ENCODE measurements at regions not wholly inside any gene's neighbourhood (a gene's known extent, or its start where the extent isn't known, plus 50 kb on each side); places are given as distances from the start of the nearest gene placed in this dataset.

- peaks cover 8% of the 10 kb centered on the region for H3K9me3 Mint-ChIP-seq
- H3K27ac Mint-ChIP-seq, result no peak overlapping the region
- intact Hi-C loops (cut with DNase I, micrococcal nuclease), result no loop called here
- ATAC-seq (ENCODE audit: poor library complexity) (no peak), DNase-seq (no peak)
- TF ChIP-seq, protein P1, sequence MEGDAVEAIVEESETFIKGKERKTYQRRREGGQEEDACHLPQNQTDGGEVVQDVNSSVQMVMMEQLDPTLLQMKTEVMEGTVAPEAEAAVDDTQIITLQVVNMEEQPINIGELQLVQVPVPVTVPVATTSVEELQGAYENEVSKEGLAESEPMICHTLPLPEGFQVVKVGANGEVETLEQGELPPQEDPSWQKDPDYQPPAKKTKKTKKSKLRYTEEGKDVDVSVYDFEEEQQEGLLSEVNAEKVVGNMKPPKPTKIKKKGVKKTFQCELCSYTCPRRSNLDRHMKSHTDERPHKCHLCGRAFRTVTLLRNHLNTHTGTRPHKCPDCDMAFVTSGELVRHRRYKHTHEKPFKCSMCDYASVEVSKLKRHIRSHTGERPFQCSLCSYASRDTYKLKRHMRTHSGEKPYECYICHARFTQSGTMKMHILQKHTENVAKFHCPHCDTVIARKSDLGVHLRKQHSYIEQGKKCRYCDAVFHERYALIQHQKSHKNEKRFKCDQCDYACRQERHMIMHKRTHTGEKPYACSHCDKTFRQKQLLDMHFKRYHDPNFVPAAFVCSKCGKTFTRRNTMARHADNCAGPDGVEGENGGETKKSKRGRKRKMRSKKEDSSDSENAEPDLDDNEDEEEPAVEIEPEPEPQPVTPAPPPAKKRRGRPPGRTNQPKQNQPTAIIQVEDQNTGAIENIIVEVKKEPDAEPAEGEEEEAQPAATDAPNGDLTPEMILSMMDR (IDR thresholded peaks at IDR 0.05), result no peak
- Histone ChIP-seq H3K4me1 (ENCODE audit: insufficient read depth, low read length) (no peaks in the 10 kb centered on the region), H3K27ac (ENCODE audit: low read depth in 1 of 2, low read length in 2 of 2) (no peak overlapping the region), H3K4me3 (ENCODE audit: low read length) (no peak overlapping the region), H3K27me3 (ENCODE audit: control insufficient read depth in 1 of 2, insufficient read depth in 2 of 2, low read length in 2 of 2) (no peaks in the 10 kb centered on the region), H3K9me3 (ENCODE audit: control insufficient read depth in 1 of 2, insufficient read depth in 1 of 2, low read length in 2 of 2) (peaks cover 3 to 11% of the 10 kb centered on the region in 2 experiments), H3K36me3 (ENCODE audit: insufficient read depth, low read length) (no peaks in the 10 kb centered on the region)
- POLR2A ChIA-PET, result no interaction called here
- CTCF ChIA-PET, result no interaction called here
- H3K36me3 Mint-ChIP-seq (ENCODE audit: low read depth), result no peaks in the 10 kb centered on the region
- no peak overlapping the region for H3K4me3 Mint-ChIP-seq
- H3K27me3 Mint-ChIP-seq, result no peaks in the 10 kb centered on the region
- no peaks in the 10 kb centered on the region for H3K4me1 Mint-ChIP-seq (ENCODE audit: low read depth)
Observed at GRCh38 chr7:21373031-21373430, 54.9 kb upstream of the SP4 start.

GRCh38 chr7:21374134-21374533 is 53.7 kb upstream of the SP4 start:
- DNase-seq, result no peak
- ChIA-PET CTCF (no interaction called here), POLR2A (no interaction called here)
- no peak overlapping the region for H3K4me3 Mint-ChIP-seq
- H3K4me1 ChIP-seq (ENCODE audit: insufficient read depth, low read length), result no peaks in the 10 kb centered on the region
- no peaks in the 10 kb centered on the region for H3K36me3 ChIP-seq (ENCODE audit: insufficient read depth, low read length)
- no peak overlapping the region for H3K27ac ChIP-seq (ENCODE audit: low read depth in 1 of 2, low read length in 2 of 2)
- TF ChIP-seq, protein P1 (IDR thresholded peaks at IDR 0.05), result no peak
- H3K27me3 Mint-ChIP-seq, result no peaks in the 10 kb centered on the region
- H3K27me3 ChIP-seq (ENCODE audit: control insufficient read depth in 1 of 2, insufficient read depth in 2 of 2, low read length in 2 of 2), result no peaks in the 10 kb centered on the region
- H3K4me1 Mint-ChIP-seq (ENCODE audit: low read depth), result no peaks in the 10 kb centered on the region
- intact Hi-C loops (cut with DNase I, micrococcal nuclease), result no loop called here
- H3K36me3 Mint-ChIP-seq (ENCODE audit: low read depth), result no peaks in the 10 kb centered on the region
- peaks cover 3 to 11% of the 10 kb centered on the region in 2 experiments for H3K9me3 ChIP-seq (ENCODE audit: control insufficient read depth in 1 of 2, insufficient read depth in 1 of 2, low read length in 2 of 2)
- ATAC-seq (ENCODE audit: poor library complexity), result no peak
- no peak overlapping the region for H3K4me3 ChIP-seq (ENCODE audit: low read length)
- H3K9me3 Mint-ChIP-seq, result peaks cover 8% of the 10 kb centered on the region
- H3K27ac Mint-ChIP-seq, result no peak overlapping the region

DNA sequence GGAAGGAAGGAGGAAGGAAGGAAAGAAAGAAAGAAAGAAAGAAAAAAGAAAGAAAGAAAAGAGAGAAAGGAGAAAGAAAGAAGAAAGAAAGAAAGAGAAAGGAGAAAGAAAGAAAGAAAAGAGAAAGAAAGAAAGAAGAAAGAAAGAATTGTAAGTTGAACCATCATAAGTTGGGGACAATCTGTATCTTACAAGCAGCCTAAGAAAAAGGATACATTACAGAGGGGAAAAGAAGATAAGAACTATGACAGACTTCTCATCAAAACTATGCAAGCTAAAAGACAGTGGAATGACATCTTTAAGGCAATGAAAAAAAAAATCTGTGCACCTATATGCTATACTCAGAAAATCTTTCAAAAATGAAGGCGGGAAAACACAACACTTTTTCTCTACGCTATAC is 50.3 kb upstream of the SP4 start:
- DNase-seq (no peak), ATAC-seq (ENCODE audit: poor library complexity) (no peak)
- H3K9me3 ChIP-seq (ENCODE audit: control insufficient read depth in 1 of 2, insufficient read depth in 1 of 2, low read length in 2 of 2), result peaks cover 3 to 11% of the 10 kb centered on the region in 2 experiments
- H3K27ac Mint-ChIP-seq, result no peak overlapping the region
- H3K9me3 Mint-ChIP-seq, result peaks cover 8% of the 10 kb centered on the region
- no peaks in the 10 kb centered on the region for H3K4me1 ChIP-seq (ENCODE audit: insufficient read depth, low read length)
- H3K4me3 ChIP-seq (ENCODE audit: low read length), result no peak overlapping the region
- TF ChIP-seq, protein P1 (IDR thresholded peaks at IDR 0.05), result no peak
- ChIA-PET POLR2A (no interaction called here), CTCF (no interaction called here)
- no peaks in the 10 kb centered on the region for H3K36me3 Mint-ChIP-seq (ENCODE audit: low read depth)
- no peaks in the 10 kb centered on the region for H3K36me3 ChIP-seq (ENCODE audit: insufficient read depth, low read length)
- intact Hi-C loops (cut with DNase I, micrococcal nuclease), result no loop called here
- no peaks in the 10 kb centered on the region for H3K27me3 ChIP-seq (ENCODE audit: control insufficient read depth in 1 of 2, insufficient read depth in 2 of 2, low read length in 2 of 2)
- H3K27ac ChIP-seq (ENCODE audit: low read depth in 1 of 2, low read length in 2 of 2), result no peak overlapping the region
- no peak overlapping the region for H3K4me3 Mint-ChIP-seq
- H3K4me1 Mint-ChIP-seq (ENCODE audit: low read depth), result peaks cover 6% of the 10 kb centered on the region
- no peaks in the 10 kb centered on the region for H3K27me3 Mint-ChIP-seq
